Sigmoid colon (tissue), 6 donors: ENCODE measurements at regions not wholly inside any gene's neighbourhood (a gene's known extent, or its start where the extent isn't known, plus 50 kb on each side); places are given as distances from the start of the nearest gene placed in this dataset.

ENCODE experiments used
- DNase-seq: peaks from one replicate; pipeline ENCODE4 v3.0.0-alpha.2; 2019
- H3K27ac ChIP-seq, 4 donors: fragments of 200-600 bp; sonication (generic); one replicate each; pipeline ENCODE4 v1.5.1; 2016 to 2019; ENCODE audit warnings: mild to moderate bottlenecking in 1 of 4
- H3K27me3 ChIP-seq, 3 donors: fragments of 200-600 bp; sonication (generic); one replicate each; pipeline ENCODE4 v1.5.1; 2019; ENCODE audit warnings: mild to moderate bottlenecking in 1 of 3
- H3K36me3 ChIP-seq, 4 donors: fragments of 200-600 bp; sonication (generic); one replicate each; pipeline ENCODE4 v1.5.1; 2016 to 2019
- H3K4me1 ChIP-seq, 4 donors: fragments of 200-600 bp; sonication (generic); one replicate each; pipeline ENCODE4 v1.5.1; 2017 to 2019
- H3K4me3 ChIP-seq, 4 donors: fragments of 200-600 bp; sonication (generic); one replicate each; pipeline ENCODE4 v1.5.1; 2017 to 2019; ENCODE audit warnings: mild to moderate bottlenecking in 2 of 4, moderate library complexity in 1 of 4
- H3K9me3 ChIP-seq, 4 donors: fragments of 200-600 bp in 3 of 4; sonication (generic) in 3 of 4; one replicate each; pipeline versions ENCODE4 v1.5.1 to v1.6.1; 2013 to 2019
- CTCF ChIP-seq, 4 experiments: fragments of 450-650 bp in 3 of 4; fragments of 200-600 bp in 1 of 4; IDR thresholded peaks; one replicate each; pipeline ENCODE4 v1.5.1; 2016 to 2019; ENCODE audit warnings: antibody characterized with exemption in 4 of 4, mild to moderate bottlenecking in 3 of 4, moderate library complexity in 2 of 4
- EP300 ChIP-seq, 4 donors: sonication (generic); formaldehyde crosslinking; IDR thresholded peaks; one replicate each; pipeline ENCODE4 v1.6.1; 2017; ENCODE audit warnings: antibody characterized with exemption in 4 of 4
- POLR2A ChIP-seq, 2 donors: fragments of 450-650 bp; IDR thresholded peaks; one replicate each; pipeline ENCODE4 v1.6.1; 2016; ENCODE audit warnings: antibody characterized with exemption in 2 of 2, mild to moderate bottlenecking in 2 of 2, moderate library complexity in 2 of 2
- POLR2AphosphoS5 ChIP-seq, 4 donors: sonication (generic); formaldehyde crosslinking; IDR thresholded peaks; one replicate each; pipeline ENCODE4 v1.6.1; 2017; ENCODE audit warnings: antibody characterized with exemption in 4 of 4
- WGBS, 2 donors: extraction: QIAGEN DNeasy Blood & Tissue Kit; methylation state at CpG; one replicate each; pipeline ENCODE4 v1.1.7; 2013; 5-methylcytosine and 5-hydroxymethylcytosine counted together
- intact Hi-C: fragments of 100-400 bp; cut with DNase I; formaldehyde crosslinking; loops from one replicate; pipeline ENCODE4 v1.15.1; 2023
- donor health status: healthy with polysubstance abuse.
- donor health status: healthy.

DNA sequence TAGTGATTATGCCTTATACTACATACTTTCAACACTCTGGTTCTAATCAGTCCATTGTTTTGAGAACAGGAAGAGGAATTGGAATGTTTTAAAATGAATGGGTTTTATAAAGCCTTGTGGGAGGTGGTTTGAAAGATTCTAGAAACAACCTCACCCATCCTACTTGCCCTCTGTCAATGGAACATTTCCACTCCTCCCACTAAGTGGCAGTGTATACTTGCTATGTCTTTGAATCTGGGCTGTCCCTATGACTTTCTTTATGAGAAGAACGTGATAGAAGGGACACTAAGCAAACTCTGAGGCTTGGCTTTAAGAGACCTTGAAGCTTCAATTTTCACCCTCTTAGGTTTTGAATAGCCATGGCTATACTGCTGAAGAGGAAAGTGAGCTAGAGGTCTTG is 611.2 kb downstream of the PPP4R3C start:
- intact Hi-C loops = no loop called here
- H3K4me1 ChIP-seq = no peaks in the 10 kb centered on the region
- 3 to 11% methylated on average over 1 of the region's 1 CpG for WGBS, 2 donors

DNA sequence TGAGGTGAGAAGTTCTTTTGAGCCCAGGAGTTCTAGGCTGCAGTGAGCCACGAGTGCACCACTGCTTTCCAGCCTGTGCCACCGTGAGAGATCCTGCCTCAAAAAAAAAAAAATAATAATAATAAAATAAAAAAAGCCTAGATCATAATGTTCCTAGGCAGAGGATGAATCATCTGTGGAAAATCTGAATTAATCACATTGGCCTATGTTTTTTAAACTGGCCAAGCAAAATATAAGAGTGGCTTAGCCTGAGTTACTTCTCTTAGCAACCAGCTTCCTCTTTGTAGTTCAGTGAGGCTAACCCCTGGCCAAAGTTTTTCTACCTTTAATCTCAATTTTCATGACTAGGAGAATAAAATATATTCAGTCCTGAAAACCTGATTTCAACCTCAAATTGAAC is 614.6 kb downstream of the PPP4R3C start:
- no peak for DNase-seq
- 64 to 77% methylated on average over 2 of the region's 2 CpGs for WGBS, 2 donors
- Histone ChIP-seq H3K36me3 (no peaks in the 10 kb centered on the region), H3K9me3 (no peaks in the 10 kb centered on the region), H3K4me3 (no peak overlapping the region), H3K4me1 (no peaks in the 10 kb centered on the region), H3K27me3 (no peaks in the 10 kb centered on the region), H3K27ac (no peak overlapping the region)
- TF ChIP-seq EP300 (IDR thresholded peaks at IDR 0.05) = no peak
- TF ChIP-seq POLR2AphosphoS5 (IDR thresholded peaks at IDR 0.05) = no peak
- TF ChIP-seq POLR2A (IDR thresholded peaks at IDR 0.05) = no peak
- TF ChIP-seq CTCF (IDR thresholded peaks at IDR 0.05) = no peak
- intact Hi-C loops = no loop called here

More for the DNA sequence above, 611.2 kb downstream of the PPP4R3C start:
- TF ChIP-seq POLR2AphosphoS5 (IDR thresholded peaks at IDR 0.05) = no peak
- no peak for TF ChIP-seq POLR2A (IDR thresholded peaks at IDR 0.05)
- TF ChIP-seq CTCF (IDR thresholded peaks at IDR 0.05) = no peak
- no peak for TF ChIP-seq EP300 (IDR thresholded peaks at IDR 0.05)
- Histone ChIP-seq H3K27me3 (no peaks in the 10 kb centered on the region), H3K9me3 (no peaks in the 10 kb centered on the region), H3K27ac (no peak overlapping the region), H3K36me3 (no peaks in the 10 kb centered on the region), H3K4me3 (no peak overlapping the region)
- DNase-seq = no peak

DNA sequence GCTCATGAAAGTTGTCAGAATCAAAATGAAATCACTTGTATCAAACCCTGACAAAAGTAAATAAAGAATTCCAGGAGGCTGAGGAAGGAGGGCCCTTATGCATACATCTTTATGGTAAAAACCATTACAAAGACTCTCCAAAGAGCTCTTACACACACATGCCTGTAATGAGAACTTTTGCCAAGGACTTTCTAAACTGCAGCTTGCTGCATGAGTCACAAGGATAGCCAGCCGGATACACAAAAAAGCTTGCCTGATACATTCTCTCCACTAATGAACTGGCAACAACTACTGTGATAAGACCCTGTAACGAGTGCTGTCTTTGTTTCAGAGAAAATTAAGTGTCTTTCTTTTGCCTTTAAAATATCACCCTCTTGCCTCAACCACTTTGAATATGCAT is 618.1 kb downstream of the PPP4R3C start:
- Histone ChIP-seq H3K4me1 (no peaks in the 10 kb centered on the region), H3K27me3 (no peaks in the 10 kb centered on the region), H3K9me3 (no peaks in the 10 kb centered on the region), H3K27ac (no peak overlapping the region), H3K4me3 (no peak overlapping the region), H3K36me3 (no peaks in the 10 kb centered on the region)
- intact Hi-C loops = no loop called here
- TF ChIP-seq CTCF (IDR thresholded peaks at IDR 0.05) = no peak
- no peak for TF ChIP-seq POLR2A (IDR thresholded peaks at IDR 0.05)
- no peak for TF ChIP-seq EP300 (IDR thresholded peaks at IDR 0.05)
- no peak for TF ChIP-seq POLR2AphosphoS5 (IDR thresholded peaks at IDR 0.05)
- 56 to 79% methylated on average over 2 of the region's 2 CpGs for WGBS, 2 donors
- DNase-seq = no peak

GRCh38 chrX:26822448-26822847 is 606.5 kb downstream of the MAGEB5 start:
- H3K9me3 ChIP-seq = no peaks in the 10 kb centered on the region
- intact Hi-C loops = no loop called here
- H3K36me3 ChIP-seq = no peaks in the 10 kb centered on the region
- no peaks in the 10 kb centered on the region for H3K4me1 ChIP-seq
- WGBS, 2 donors = 22 to 44% methylated on average over 1 of the region's 1 CpG
- H3K27me3 ChIP-seq = no peaks in the 10 kb centered on the region
- TF ChIP-seq CTCF (IDR thresholded peaks at IDR 0.05) (no peak), POLR2A (IDR thresholded peaks at IDR 0.05) (no peak), EP300 (IDR thresholded peaks at IDR 0.05) (no peak), POLR2AphosphoS5 (IDR thresholded peaks at IDR 0.05) (no peak)
- H3K27ac ChIP-seq = no peak overlapping the region
- no peak overlapping the region for H3K4me3 ChIP-seq
- no peak for DNase-seq

DNA sequence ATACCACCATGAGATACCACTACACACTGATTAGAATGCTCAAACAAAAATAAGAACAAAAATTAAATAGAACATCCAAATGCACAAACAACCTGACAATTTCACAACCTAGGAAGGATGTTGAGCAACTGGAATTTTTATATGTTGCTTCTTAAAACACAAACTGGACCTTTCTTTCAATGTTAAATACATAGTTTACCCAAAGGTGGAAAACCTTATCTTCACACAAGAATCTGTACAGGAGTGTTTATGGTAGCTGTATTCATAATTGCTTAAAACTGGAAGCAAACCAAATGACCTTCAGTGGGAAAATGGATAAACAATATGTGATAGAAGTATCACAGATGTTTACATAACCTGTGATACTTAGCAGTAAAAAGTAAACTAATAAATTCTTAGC is 573.8 kb downstream of the MAGEB5 start:
- Histone ChIP-seq H3K4me3 (no peak overlapping the region), H3K9me3 (no peaks in the 10 kb centered on the region), H3K27ac (no peak overlapping the region), H3K4me1 (no peaks in the 10 kb centered on the region), H3K36me3 (no peaks in the 10 kb centered on the region), H3K27me3 (no peaks in the 10 kb centered on the region)
- no peak for DNase-seq
- TF ChIP-seq EP300 (IDR thresholded peaks at IDR 0.05) = no peak
- TF ChIP-seq POLR2A (IDR thresholded peaks at IDR 0.05) = no peak
- no peak for TF ChIP-seq POLR2AphosphoS5 (IDR thresholded peaks at IDR 0.05)
- no peak for TF ChIP-seq CTCF (IDR thresholded peaks at IDR 0.05)
- intact Hi-C loops = loop anchor here (10.0 kb wide), 1 partner anchor 395 kb away; no protein-coding TSS in a partner anchor
